Gastrocnemius medialis (tissue), 4 donors: ENCODE measurements at regions not wholly inside any gene's neighbourhood (a gene's known extent, or its start where the extent isn't known, plus 50 kb on each side); places are given as distances from the start of the nearest gene placed in this dataset.
"Not testable (repeated sequence)": the region's sequence is repeated elsewhere in the genome, so short reads cannot be mapped to it uniquely, and the experiment has no call there.

Experiments used
- ATAC-seq, 2 donors: fragments of 150-250 bp; one replicate each; pipeline ENCODE4 v1.9.1; 2016
- DNase-seq, 2 donors: peaks; one replicate each; pipeline ENCODE4 v3.0.0-alpha.2; 2019
- H3K27ac ChIP-seq, 4 donors: fragments of 200-600 bp; sonication (generic); 1 replicate in 1 of 4; 2 replicates in 3 of 4; pipeline ENCODE4 v1.5.1; 2016 to 2018; ENCODE audit warnings: mild to moderate bottlenecking in 2 of 4, moderate library complexity in 1 of 4
- H3K27me3 ChIP-seq, 3 donors: fragments of 200-600 bp; sonication (generic) in 2 of 3; 1 replicate in 1 of 3; 2 replicates in 2 of 3; pipeline versions ENCODE4 v1.5.1 to v1.6.0; 2016 to 2019; ENCODE audit warnings: mild to moderate bottlenecking in 1 of 3, moderate library complexity in 1 of 3
- H3K36me3 ChIP-seq, 2 donors: fragments of 200-600 bp; sonication (generic) in 1 of 2; one replicate each; pipeline ENCODE4 v1.5.1; 2017 to 2018
- H3K4me1 ChIP-seq, 2 donors: fragments of 200-600 bp; sonication (generic) in 1 of 2; one replicate each; pipeline ENCODE4 v1.5.1; 2016 to 2017; ENCODE audit warnings: mild to moderate bottlenecking in 2 of 2
- H3K4me3 ChIP-seq, 4 donors: fragments of 200-600 bp; sonication (generic) in 3 of 4; 1 replicate in 1 of 4; 2 replicates in 3 of 4; pipeline ENCODE4 v1.5.1; 2016 to 2019; ENCODE audit warnings: mild to moderate bottlenecking in 2 of 4
- H3K9me3 ChIP-seq, 3 donors: fragments of 200-600 bp; sonication (generic) in 2 of 3; 1 replicate in 1 of 3; 2 replicates in 2 of 3; pipeline ENCODE4 v1.5.1; 2016 to 2019
- POLR2A ChIP-seq, 2 donors: fragments of 450-650 bp; IDR thresholded peaks; one replicate each; pipeline ENCODE4 v1.6.1; 2017; ENCODE audit warnings: antibody characterized with exemption in 2 of 2, mild to moderate bottlenecking in 2 of 2, moderate library complexity in 2 of 2
- in situ Hi-C, 4 donors: fragments of 200-750 bp; cut with MboI; loops; one replicate each; pipeline versions ENCODE4 v1.15.0 to v1.8.0; 2017; ENCODE audit warnings: low sequenced_read_pairs in 4 of 4
- intact Hi-C: fragments of 100-400 bp; cut with DNase I; formaldehyde crosslinking; loops from one replicate; pipeline ENCODE4 v1.15.1; 2023; ENCODE audit warnings: low total_unique reads
- TF ChIP-seq, protein P1 (sequence below), 5 experiments: fragments of 450-650 bp in 3 of 5; fragments of 200-600 bp in 2 of 5; sonication (generic) in 2 of 5; IDR thresholded peaks in 4 of 5; conservative IDR thresholded peaks in 1 of 5; 1 replicate in 4 of 5; 2 replicates in 1 of 5; pipeline ENCODE4 v1.5.1; 2016 to 2019; ENCODE audit warnings: antibody characterized with exemption in 5 of 5, mild to moderate bottlenecking in 3 of 5, moderate library complexity in 3 of 5

GRCh38 chr7:29649028-29649716 is 85.5 kb downstream of the PRR15 start:
- H3K36me3 ChIP-seq: no peaks in the 10 kb centered on the region
- intact Hi-C loops (no loop called here), in situ Hi-C loops (loop anchor here in 1 of 4 donors (25.0 kb wide), 1 partner anchor 263 kb away; no protein-coding TSS in a partner anchor)
- H3K27ac ChIP-seq: no peak overlapping the region
- DNase-seq (no peak), ATAC-seq (no peak)
- no peak for TF ChIP-seq POLR2A (IDR thresholded peaks at IDR 0.05)
- H3K4me1 ChIP-seq: peaks cover 0 to 5% of the 10 kb centered on the region in 2 donors
- no peak overlapping the region for H3K4me3 ChIP-seq
- H3K27me3 ChIP-seq: no peaks in the 10 kb centered on the region
- H3K9me3 ChIP-seq: no peaks in the 10 kb centered on the region

DNA sequence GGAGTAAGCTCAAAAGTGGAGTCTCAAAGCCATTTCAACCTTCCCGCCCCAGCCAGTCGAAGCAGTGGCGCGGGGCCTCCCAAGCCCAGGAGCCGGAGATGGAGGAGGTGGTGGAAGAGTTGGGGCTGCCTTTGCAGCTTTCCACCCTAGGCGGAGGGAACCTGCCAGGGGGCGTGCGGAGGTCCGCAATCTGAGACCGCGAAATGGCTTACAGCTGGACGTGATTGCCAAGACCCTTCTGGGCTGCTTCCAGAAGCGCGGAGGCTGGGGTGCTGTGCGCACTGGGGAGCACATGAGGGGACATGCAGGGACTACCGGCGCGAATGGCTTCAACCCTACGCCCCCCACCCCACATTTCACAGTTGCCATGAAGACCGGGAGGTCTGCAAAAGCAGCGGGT is 86.2 kb downstream of the PRR15 start:
- H3K9me3 ChIP-seq: no peaks in the 10 kb centered on the region
- no peak for ATAC-seq
- no peak for DNase-seq
- H3K27ac ChIP-seq: no peak overlapping the region
- H3K4me3 ChIP-seq: no peak overlapping the region
- TF ChIP-seq, protein P1, sequence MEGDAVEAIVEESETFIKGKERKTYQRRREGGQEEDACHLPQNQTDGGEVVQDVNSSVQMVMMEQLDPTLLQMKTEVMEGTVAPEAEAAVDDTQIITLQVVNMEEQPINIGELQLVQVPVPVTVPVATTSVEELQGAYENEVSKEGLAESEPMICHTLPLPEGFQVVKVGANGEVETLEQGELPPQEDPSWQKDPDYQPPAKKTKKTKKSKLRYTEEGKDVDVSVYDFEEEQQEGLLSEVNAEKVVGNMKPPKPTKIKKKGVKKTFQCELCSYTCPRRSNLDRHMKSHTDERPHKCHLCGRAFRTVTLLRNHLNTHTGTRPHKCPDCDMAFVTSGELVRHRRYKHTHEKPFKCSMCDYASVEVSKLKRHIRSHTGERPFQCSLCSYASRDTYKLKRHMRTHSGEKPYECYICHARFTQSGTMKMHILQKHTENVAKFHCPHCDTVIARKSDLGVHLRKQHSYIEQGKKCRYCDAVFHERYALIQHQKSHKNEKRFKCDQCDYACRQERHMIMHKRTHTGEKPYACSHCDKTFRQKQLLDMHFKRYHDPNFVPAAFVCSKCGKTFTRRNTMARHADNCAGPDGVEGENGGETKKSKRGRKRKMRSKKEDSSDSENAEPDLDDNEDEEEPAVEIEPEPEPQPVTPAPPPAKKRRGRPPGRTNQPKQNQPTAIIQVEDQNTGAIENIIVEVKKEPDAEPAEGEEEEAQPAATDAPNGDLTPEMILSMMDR (IDR thresholded peaks at IDR 0.05 in 4 of 5, conservative IDR thresholded peaks at IDR 0.05 in 1 of 5): no peak
- TF ChIP-seq POLR2A (IDR thresholded peaks at IDR 0.05): no peak
- peaks cover 0 to 5% of the 10 kb centered on the region in 2 donors for H3K4me1 ChIP-seq
- no peaks in the 10 kb centered on the region for H3K27me3 ChIP-seq
- intact Hi-C loops (no loop called here), in situ Hi-C loops (loop anchor here in 1 of 4 donors (25.0 kb wide), 1 partner anchor 262 kb away; no protein-coding TSS in a partner anchor)
- no peaks in the 10 kb centered on the region for H3K36me3 ChIP-seq

- TF ChIP-seq POLR2A (IDR thresholded peaks at IDR 0.05): no peak
- TF ChIP-seq, protein P1 (IDR thresholded peaks at IDR 0.05 in 4 of 5, conservative IDR thresholded peaks at IDR 0.05 in 1 of 5): no peak
- peaks cover 0 to 5% of the 10 kb centered on the region in 2 donors for H3K4me1 ChIP-seq
- DNase-seq: no peak
- ATAC-seq: no peak
- no peak overlapping the region for H3K4me3 ChIP-seq
- in situ Hi-C loops (no loop called here), intact Hi-C loops (no loop called here)
- no peaks in the 10 kb centered on the region for H3K9me3 ChIP-seq
- H3K27me3 ChIP-seq: no peaks in the 10 kb centered on the region
- no peaks in the 10 kb centered on the region for H3K36me3 ChIP-seq
- no peak overlapping the region for H3K27ac ChIP-seq
These were observed 87.8 kb downstream of the PRR15 start for GRCh38 chr7:29651477-29651876.

- no peaks in the 10 kb centered on the region for H3K36me3 ChIP-seq
- in situ Hi-C loops: no loop called here
- no peaks in the 10 kb centered on the region for H3K27me3 ChIP-seq
- H3K9me3 ChIP-seq: no peaks in the 10 kb centered on the region
- DNase-seq: no peak
- H3K4me3 ChIP-seq: no peak overlapping the region
- ATAC-seq: no peak
- intact Hi-C loops: no loop called here
- no peak for TF ChIP-seq POLR2A (IDR thresholded peaks at IDR 0.05)
- TF ChIP-seq, protein P1 (IDR thresholded peaks at IDR 0.05 in 4 of 5, conservative IDR thresholded peaks at IDR 0.05 in 1 of 5): no peak
- H3K4me1 ChIP-seq: peaks cover 0 to 5% of the 10 kb centered on the region in 2 donors
- no peak overlapping the region for H3K27ac ChIP-seq
These were observed 88.9 kb downstream of the PRR15 start for GRCh38 chr7:29652556-29652955.

GRCh38 chr7:29654340-29654739 is 90.7 kb downstream of the PRR15 start:
- H3K4me1 ChIP-seq, H3K27ac ChIP-seq, H3K36me3 ChIP-seq, H3K9me3 ChIP-seq, ATAC-seq, intact Hi-C loops, H3K4me3 ChIP-seq, DNase-seq, H3K27me3 ChIP-seq, in situ Hi-C loops: not testable (repeated sequence)

DNA sequence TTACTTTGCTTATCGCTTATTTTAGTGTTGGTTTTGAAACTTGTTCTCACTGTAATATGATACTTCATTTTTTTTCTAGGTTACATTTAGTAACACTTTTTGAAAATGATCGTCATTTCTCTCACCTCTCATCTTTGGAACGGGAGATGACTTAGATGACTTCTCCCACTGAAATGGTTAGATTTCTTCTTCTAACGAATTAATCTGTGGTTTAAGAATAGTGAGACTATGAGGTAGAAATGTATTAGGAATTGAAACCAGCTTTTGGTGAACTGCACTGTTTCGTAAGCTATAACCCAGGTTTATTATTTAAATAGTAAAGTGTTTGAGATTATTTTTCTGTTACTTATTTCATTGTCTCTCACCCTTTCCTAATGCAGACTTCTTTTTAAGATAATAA is 93.7 kb downstream of the PRR15 start:
- TF ChIP-seq, protein P1 (IDR thresholded peaks at IDR 0.05 in 4 of 5, conservative IDR thresholded peaks at IDR 0.05 in 1 of 5): no peak
- no peak for TF ChIP-seq POLR2A (IDR thresholded peaks at IDR 0.05)
- Histone ChIP-seq H3K4me3 (no peak overlapping the region), H3K27ac (no peak overlapping the region), H3K9me3 (no peaks in the 10 kb centered on the region), H3K4me1 (no peaks in the 10 kb centered on the region), H3K27me3 (no peaks in the 10 kb centered on the region), H3K36me3 (no peaks in the 10 kb centered on the region)
- no peak for ATAC-seq
- no peak for DNase-seq
- intact Hi-C loops (no loop called here), in situ Hi-C loops (no loop called here)
